Ramos (cell line): ENCODE measurements at regions not wholly inside any gene's neighbourhood (a gene's known extent, or its start where the extent isn't known, plus 50 kb on each side); places are given as distances from the start of the nearest gene placed in this dataset.
"Not testable (repeated sequence)": the region's sequence is repeated elsewhere in the genome, so short reads cannot be mapped to it uniquely, and the experiment has no call there.

Experiments used
- in situ Hi-C: fragments of 300-500 bp; cut with MboI; formaldehyde crosslinking; loops from one replicate; pipeline ENCODE4 v1.14.3; 2022; ENCODE audit warnings: low sequenced_read_pairs; ENCODE audit not compliant: unreplicated experiment

DNA sequence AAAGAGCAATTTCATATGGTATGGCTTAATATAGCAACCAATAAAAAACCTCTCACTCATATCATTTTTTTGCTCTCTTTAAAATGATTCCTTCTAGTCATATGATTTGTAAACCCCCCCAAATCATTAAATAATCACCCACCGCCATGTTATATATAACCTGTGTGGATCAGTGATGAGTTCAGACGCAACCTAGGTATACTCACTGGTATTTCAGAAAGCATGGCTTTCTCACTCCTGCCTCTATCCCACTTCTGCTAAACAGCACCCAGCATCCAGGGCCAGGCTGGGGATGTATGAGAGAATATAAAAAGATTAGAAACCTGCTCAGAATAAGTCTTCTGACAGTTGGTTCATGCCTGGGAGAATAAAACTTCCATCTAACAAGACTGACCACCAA lies 172.3 kb upstream of the PRICKLE2 start:
- in situ Hi-C loops, result loop anchor here (10.0 kb wide), 1 partner anchor 363 kb away; no protein-coding TSS in a partner anchor

DNA sequence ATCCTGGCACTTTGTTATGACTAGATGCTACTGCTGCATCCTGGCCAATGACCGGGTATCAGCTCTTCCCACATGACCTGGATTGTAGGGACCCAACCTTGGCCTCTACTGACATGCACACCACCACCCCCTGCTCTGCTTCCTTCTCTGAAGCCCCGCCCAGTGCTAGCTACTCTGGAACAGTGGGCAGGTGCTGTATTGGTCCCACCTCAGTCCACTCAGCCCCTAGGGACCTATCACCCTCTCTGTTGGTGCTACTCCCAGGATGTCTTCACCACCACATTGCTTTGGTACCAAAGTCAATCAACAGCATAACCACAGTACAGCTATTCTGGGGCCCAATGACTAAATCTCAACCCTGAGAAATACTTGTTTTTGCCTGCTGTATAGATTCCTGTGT lies 170.2 kb upstream of the PRICKLE2 start:
- in situ Hi-C loops, result loop anchor here (10.0 kb wide), 1 partner anchor 361 kb away; no protein-coding TSS in a partner anchor

DNA sequence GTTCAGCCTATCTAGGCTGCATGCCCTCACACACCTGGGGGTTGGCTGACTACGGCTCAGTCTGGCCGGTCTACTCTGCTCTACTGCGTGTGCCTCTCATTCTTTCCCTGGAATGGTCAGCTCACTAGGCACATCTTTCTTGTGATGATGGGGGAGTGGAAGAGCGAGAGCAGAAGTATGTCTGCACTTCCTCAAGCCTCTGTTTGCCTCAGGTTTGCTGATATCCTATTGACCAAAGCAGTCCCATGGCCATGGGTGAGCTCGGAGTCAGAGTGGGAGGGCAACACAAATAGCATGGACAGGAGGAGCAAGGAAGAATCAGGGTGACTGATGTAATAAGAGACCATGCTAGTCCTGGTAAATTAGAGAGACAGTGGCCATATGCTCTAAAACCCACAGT lies 167.9 kb upstream of the PRICKLE2 start:
- in situ Hi-C loops, result loop anchor here (10.0 kb wide), 1 partner anchor 358 kb away; no protein-coding TSS in a partner anchor

DNA sequence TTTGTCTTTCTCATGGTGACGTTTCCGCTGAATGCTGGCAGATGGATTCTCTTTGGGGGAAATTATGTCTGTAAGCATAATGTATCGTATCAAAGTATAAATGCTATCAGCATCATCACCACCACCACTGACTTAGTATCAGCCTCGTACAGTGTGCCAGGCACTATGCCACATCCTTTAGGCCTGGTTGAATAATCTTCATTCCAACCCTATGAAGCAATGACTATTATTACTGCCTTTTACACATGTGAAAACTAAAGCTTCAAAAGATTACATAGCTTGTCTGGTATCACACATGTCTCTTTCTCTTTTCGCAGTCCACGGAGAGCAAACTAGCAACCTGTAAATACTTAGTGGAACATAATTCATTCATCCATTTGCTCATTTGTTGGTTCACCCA lies 166.7 kb upstream of the PRICKLE2 start:
- in situ Hi-C loops, result loop anchor here (10.0 kb wide), 1 partner anchor 357 kb away; no protein-coding TSS in a partner anchor

DNA sequence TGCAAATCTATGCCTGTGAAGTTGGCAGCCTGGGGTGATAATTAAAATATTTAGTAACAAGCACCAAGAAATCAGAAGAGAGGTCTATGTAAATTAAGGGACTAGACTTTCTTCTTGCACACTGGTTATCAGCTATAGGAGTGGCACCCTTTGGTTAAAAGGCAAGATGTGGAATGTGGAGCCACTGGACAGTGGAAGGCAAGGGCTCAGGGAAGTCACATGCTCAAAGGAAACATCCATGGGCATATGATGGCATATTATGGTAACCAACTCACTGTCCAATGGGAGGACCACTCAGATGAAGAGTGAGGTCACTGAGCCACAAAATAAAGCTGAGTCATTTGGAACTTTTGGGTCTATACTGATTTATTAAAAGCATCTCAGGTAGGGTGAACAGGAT lies 165.6 kb upstream of the PRICKLE2 start:
- in situ Hi-C loops, result loop anchor here (10.0 kb wide), 1 partner anchor 356 kb away; no protein-coding TSS in a partner anchor

DNA sequence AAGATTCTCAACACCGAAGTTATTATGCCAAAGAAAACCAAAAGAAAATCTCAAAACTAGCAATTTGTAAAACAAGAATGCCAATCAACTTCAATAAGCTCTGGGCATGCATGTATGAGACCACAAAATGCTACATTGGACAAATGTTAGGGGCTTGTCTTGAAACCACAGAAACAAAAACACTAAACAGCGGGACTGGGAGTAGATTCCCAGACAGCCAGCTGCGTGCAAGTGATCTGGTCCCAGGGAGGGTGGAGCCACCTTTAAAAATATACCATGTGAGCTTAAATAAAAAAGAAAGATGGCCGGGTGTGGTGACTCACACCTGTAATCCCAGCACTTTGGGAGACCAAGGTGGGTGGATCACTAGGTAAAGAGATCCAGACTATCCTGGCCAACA lies 163.6 kb upstream of the PRICKLE2 start:
- in situ Hi-C loops, result no loop called here

DNA sequence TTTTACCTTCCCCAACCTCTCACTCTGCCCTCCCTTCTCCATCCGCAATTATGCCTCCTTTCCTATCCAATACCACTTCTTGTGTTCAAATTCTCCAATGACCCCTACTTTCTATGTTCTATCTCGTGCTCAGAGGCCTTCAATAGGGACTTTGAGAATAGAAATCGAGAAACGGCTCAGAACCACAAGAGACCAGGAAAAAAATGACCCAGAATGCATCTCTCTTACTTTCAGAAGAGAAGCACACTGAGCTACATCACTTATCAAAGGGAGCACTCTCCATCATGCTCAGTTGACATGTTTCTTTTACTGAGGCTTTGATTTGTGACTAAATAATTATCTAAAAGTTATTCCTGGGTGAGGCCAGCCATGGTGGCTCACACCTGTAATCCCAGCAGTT lies 162.4 kb upstream of the PRICKLE2 start:
- in situ Hi-C loops, result no loop called here

DNA sequence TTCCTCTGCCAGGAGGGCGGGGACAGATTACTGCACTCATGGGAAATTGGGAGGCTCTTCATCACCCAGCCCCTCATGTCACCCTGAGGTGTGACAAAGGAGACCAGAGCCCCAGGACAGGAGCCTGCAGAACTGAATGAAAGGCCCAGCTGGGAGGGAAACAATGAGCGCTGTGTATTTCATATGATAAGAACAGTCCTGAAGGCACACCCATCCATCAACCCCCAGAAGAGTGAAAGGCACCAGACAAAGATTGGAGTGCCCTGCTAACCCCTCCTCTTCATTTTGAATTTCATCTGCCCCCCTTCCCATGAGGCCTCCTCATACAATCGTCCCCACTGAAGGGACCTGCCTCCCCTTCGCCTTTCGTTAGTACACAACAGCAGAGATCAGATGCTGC lies 160.0 kb upstream of the PRICKLE2 start:
- in situ Hi-C loops, result no loop called here

DNA sequence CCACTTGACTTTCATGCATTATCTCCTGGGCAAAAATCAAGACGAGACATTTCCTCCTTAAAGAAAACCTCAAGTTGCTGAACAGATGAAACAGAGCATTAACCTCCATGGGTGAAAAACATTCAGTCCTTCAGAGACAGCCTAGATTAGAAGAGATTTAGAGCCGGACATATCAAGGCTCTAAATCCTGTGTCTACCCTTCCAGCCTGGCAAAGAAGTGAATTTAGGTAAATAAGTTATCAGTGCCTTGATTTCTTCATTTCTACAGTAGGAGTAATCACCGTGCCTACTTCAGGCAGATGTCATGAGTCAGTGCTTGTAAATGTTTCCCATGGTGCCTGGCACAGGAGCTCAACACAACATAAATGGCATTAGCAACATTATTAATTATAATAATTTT lies 159.3 kb upstream of the PRICKLE2 start:
- in situ Hi-C loops, result no loop called here

DNA sequence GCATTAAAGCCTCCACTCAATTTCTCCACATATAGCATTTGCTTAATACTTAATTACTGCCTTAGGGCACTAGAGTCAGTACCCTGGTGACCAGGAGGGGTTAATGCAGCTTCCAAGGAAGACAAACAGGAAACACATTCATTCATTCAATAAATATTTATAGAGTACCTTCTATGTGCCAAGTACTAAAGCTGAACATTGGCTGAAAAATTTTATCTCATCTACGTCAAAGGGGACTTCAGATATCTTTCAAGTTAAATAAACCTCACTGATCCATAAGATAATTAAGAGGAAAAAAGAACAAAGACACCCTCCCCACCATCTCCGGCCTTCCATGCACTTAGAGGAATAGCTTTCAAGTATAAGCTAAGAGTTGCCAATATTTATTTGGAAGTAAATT lies 156.9 kb upstream of the PRICKLE2 start:
- in situ Hi-C loops, result no loop called here

DNA sequence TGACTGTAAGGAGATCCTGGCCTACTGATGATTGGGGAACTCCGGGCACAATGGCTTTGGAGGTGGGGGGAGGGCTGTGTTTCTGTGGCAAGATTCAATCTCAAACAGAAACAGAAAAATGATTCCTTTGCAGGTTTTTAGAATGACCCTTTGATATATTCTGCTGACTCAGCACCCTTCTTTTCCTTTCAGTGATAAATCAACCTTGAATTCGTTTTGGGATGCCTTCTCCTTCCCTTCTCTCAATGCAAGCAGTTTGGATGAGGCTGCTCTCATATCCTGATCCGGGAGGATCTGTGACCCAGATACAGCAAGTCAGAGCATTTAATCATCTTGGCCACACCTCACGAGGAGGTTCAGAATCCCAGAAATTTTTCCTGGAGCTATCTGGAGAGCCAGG lies 156.1 kb upstream of the PRICKLE2 start:
- in situ Hi-C loops, result no loop called here

DNA sequence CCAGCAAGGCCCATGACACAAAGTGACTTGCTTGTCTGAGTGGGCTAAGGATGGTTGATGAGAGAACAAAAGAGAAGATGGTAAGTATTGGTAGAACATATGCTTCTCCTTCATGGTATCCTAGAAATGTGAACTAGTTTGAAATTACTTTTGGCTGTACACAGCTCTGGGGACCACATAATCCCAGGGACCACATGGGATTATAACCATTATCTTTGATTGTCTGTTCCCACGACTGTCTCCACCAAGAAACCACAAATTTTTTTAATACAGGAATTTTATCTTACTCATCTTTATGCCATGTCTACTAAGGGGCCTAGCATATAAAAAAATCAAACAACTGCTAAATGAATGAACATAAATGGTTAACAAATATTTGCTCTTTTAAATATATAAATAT lies 155.3 kb upstream of the PRICKLE2 start:
- in situ Hi-C loops, result no loop called here

DNA sequence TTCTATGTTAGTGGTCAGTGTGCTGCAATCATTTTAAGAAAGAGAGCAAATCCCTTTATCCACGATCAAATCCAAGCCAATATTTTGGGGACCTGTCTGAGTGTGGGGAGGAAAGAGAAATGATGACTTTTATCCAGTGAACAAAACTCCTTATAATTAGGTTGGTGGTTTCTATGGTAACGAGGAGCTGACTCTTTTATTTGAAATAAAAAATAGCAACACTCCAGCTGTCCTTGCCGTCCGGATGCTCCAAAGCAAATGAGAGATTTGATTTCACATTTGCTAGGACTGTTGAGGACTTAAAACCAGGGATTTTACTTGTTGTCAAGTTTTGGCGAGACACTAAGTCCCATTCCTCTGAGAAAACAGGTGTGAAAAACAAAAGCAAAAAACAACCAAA lies 154.0 kb upstream of the PRICKLE2 start:
- in situ Hi-C loops, result no loop called here

DNA sequence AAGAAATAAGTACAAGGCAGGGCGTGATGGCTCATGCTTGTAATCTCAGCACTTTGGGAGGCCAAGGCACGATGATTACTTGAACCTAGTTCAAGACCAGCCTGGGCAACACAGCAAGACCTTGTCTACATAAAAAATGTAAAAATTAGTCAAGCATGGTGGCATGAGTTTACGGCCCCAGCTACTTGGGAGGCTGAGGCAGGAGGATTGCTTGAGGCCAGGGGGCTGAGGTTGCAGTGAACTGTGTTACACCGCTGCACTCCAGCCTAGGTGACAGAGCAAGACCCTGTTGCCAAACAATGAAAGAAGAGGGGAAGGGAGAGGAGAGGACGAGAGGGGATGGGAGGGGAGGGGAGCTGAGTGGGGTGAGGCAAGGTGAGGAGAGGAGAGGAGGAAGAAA lies 152.7 kb upstream of the PRICKLE2 start:
- in situ Hi-C loops, result no loop called here

DNA sequence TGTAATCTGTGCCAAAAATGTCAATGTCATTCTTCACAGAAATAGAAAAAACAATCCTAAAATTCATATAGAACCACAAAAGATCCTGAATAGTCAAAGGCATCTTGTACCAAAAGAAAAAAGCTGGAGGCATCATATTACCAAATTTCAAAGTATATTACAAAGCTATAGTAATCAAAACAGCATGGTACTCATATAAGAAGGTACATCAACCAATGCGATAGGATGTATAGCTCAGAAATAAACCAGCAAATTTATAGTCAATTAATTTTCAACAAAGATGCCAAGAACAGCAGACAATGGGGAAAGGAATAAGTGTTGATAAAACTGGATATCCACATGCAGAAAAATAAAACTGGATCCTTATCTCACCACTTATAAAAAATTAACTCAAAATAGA lies 150.5 kb upstream of the PRICKLE2 start:
- in situ Hi-C loops, result no loop called here

DNA sequence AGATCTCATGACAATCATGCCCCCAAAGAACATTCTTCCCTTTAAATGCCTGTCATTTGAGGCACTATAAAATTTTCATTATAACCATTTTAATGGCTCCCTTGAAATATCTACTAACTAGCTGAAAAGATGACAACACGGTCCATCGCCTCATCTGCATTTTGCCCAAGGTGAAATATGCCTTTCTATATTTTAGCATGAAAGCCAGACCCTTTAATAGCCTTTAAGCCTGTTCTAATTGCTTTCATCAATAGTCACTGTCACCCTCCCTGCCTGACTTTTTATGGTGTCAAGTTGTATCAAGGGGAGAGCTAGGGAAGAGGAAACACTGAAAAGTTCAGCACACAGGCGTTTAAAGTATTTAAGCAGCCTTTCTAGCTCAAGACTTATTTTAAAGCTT lies 144.1 kb upstream of the PRICKLE2 start:
- in situ Hi-C loops, result no loop called here

DNA sequence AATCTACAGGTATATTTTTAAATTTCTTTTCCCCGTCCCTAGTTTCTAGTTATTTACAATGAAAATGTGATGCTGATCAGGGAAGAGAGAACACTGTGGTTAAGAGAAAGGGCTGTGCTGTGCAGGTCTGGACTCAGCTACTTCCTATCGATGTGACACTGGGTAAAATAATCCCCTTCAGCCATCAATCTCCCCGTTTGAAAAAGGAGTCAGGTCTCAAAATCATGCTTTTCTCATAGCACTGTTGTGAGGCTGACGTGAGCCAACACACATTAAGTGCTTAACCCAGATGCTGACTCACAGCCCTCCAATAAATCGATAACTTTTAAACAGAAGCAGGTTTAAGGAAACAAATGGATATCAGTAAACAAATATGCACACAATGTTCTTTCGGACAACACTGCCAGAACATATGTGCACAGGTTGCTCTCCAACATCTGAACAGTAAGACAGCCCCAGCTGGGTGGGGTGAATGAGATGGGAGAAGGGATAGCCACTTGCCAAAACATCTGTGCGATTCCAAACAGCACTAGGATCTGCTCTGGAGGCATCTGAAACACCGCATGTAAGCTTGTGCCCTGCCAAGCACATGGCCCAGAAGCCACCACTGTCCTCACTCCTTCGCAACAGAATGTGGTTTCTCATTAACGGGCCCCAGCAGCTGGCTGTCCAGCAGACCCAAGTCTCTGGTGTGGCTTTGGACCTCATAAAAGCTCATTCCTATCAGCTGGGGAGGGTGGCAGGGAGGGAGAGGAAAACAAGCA lies 143.2 kb upstream of the PRICKLE2 start:
- in situ Hi-C loops, result no loop called here

DNA sequence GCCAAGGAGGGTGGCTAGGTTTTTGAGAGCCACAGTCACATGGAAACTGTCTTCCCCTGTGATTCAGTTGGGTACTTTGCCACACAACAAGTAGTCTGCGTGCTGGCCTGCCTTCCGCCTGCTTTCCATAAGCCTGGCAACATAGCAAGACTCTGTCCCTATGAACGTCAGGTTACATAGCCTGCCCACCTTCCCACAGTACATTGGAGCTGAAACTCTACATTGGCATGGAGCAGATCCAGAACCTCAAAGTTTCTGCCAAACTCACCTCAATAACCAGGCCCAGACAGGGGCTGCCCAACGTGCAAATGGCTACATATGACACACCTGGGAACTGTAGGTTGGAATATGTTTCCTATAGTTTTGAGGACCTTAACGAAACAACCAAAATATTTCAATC lies 140.6 kb upstream of the PRICKLE2 start:
- in situ Hi-C loops, result no loop called here

DNA sequence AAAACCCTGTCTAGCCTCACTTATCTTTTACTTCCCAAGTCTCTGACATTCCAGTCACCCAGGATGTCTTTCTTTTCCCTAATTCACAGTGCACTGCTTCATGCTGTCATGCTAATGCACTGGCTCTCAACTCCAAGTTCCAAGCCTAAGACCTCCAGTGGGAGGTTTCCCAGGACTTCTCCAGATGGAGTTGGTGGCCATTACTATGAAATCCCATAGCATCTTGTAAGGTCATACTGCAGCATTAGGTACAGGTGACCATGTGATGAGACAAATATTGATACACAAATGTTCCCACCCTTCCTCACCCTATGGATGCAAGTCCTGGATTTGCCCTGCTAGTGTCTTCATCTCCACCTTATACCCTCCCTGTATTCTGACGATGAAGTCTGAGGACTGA lies 138.6 kb upstream of the PRICKLE2 start:
- in situ Hi-C loops, result no loop called here

DNA sequence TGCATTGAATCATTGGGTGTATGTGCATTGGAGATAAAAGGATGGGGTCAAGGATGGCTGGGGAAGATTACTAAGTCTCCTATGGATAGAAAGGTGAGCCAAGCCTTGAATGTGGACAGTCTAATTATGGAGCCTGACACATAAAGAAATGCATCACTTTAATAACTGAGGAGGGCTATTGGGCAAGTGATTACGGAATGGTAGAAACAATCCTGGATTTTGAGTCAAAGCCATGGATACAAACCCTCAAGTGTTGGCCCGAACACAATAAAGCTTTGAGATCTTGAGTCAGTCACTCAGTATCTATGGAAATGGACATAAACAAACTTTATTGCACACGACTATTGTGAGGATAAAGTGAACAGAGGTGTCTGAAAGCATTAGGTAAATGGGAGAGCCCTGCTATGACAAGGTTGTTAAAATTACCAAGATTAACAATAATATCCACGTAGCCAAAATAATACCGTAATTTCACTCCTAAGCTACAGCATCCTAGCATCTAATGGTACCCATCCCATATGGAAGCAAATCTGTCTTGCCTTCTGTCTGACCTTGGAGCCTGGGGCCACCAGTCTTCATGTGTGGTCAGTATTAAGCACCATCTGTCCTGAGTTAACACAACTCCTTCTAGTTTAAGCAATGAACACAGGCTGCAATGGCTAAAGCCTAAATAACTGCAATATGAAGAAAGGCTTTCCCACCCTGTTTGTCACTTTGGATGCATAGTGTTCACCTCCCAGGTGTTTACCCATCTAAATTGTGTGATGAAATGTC lies 136.9 kb upstream of the PRICKLE2 start:
- in situ Hi-C loops, result no loop called here

DNA sequence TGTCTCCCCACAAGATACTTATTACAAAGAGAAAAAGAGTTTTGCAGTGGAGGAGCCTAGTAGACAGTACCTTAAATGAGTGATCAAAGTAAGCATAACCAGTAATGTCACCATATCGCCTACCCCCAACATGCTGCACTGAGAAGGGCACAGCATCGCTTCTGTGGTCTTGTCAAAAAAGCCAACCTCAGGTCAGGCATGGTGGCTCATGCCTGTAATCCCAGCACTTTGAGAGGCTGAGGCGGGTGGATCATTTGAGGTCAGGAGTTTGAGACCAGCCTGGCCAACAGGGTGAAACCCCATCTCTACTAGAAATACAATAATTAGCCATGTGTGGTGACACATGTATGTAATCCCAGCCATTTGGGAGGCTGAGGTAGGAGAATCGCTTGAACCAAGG lies 135.8 kb upstream of the PRICKLE2 start:
- in situ Hi-C loops, result not testable (repeated sequence)

DNA sequence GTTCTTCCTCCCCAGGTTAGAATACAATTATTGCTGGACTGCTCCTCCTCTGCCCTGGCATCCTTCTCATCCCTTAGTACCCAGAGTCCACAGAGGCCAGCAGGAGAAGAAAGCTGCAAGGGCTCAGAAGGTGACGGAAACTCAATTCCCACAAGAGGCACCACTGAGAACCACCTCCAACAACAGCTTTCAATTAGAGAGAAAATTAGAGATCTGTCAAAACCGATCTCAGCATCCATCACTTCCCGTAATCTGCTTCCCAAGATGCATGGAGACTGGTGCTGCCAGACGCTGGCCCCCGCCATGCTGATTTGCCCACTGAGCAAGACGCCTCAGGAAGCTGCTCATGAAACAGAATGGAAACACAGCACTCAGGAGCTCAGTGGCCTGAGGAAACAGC lies 135.0 kb upstream of the PRICKLE2 start:
- in situ Hi-C loops, result no loop called here
